ENCODE measurements at regions not wholly inside any gene's neighbourhood (a gene's known extent, or its start where the extent isn't known, plus 50 kb on each side); places are given as distances from the start of the nearest gene placed in this dataset.

DNA sequence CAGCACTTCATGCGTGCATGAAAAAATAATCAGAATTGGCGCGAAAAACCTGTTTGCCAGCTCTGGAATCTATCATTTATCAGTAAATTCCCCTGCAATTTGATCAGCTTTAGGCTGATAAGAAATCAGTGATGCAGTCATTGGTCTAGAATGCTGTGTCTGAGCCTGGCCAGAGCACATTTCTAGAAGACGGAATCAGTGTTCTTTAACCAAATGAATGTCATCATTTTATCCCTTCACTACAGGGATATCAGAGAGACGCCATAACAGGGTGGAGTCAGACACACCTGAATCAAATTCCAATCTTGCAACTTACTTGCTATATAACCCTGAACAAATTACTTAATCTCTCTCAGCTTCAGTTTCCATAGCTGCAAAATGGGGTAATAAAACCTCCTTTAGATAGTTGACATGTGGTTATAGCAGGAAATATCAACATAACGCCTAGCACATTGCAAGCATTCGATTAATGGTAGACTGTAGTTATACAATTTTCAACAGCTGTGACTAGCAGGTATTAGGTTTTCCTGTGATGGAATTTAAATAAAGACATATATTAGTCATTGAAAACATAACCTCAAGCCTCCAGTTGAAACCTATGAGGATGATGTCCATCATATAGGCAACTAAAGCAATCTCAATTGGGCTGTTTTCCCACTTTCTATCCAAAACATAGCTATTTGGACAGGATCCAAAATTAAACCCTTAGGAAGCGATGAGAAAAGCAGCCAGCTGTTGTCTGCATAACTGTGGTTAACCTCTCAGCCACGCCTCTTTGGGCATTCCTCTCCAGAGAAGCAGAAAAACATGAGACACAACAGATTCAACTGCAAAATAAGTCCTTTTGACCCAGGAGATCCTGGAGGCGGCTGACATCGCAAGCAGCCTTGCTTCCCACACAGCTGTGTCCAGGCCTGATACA, 51.6 kb upstream of the UBL3 start:
- DNase-seq = peak in 2 of 5 donors; percentile 5 to 40

Measured in T-helper 1 cell (primary cell).